Keratinocyte (primary cell): ENCODE measurements at regions not wholly inside any gene's neighbourhood (a gene's known extent, or its start where the extent isn't known, plus 50 kb on each side); places are given as distances from the start of the nearest gene placed in this dataset.

ENCODE experiments used
- CTCF ChIP-seq, 3 experiments: IDR thresholded peaks in 1 of 3; conservative IDR thresholded peaks in 1 of 3; optimal IDR thresholded peaks in 1 of 3; 2 replicates in 2 of 3; 3 replicates in 1 of 3; pipeline versions ENCODE3 to v1.5.1; 2011; ENCODE audit warnings: low read length in 3 of 3, mild to moderate bottlenecking in 3 of 3, moderate library complexity in 2 of 3, control low read depth in 1 of 3, inconsistent platforms in 1 of 3; ENCODE audit not compliant: insufficient read depth in 2 of 3; ENCODE audit errors: extremely low read depth in 1 of 3
- EZH2 ChIP-seq: IDR thresholded peaks from one replicate; pipeline ENCODE4 v1.6.1; 2012; ENCODE audit warnings: inconsistent platforms, mild to moderate bottlenecking, low read length, moderate library complexity

GRCh38 chr6:47109281-47109680 lies 67.1 kb upstream of the ADGRF1 start:
- no peak for TF ChIP-seq CTCF (optimal IDR thresholded peaks at IDR 0.05 in 1 of 3, IDR thresholded peaks at IDR 0.05 in 1 of 3, conservative IDR thresholded peaks at IDR 0.05 in 1 of 3; ENCODE audit: extremely low read depth in 1 of 3, insufficient read depth in 2 of 3, low read length in 3 of 3)
- no peak for TF ChIP-seq EZH2
